ENCODE measurements at regions not wholly inside any gene's neighbourhood (a gene's known extent, or its start where the extent isn't known, plus 50 kb on each side); places are given as distances from the start of the nearest gene placed in this dataset.

GRCh38 chr11:127376301-127376700 lies 375.7 kb upstream of the KIRREL3 start:
- TF ChIP-seq CTCF (IDR thresholded peaks at IDR 0.05) = no peak
- TF ChIP-seq POLR2A (IDR thresholded peaks at IDR 0.05) = no peak
